ENCODE measurements at regions not wholly inside any gene's neighbourhood (a gene's known extent, or its start where the extent isn't known, plus 50 kb on each side); places are given as distances from the start of the nearest gene placed in this dataset.

DNA sequence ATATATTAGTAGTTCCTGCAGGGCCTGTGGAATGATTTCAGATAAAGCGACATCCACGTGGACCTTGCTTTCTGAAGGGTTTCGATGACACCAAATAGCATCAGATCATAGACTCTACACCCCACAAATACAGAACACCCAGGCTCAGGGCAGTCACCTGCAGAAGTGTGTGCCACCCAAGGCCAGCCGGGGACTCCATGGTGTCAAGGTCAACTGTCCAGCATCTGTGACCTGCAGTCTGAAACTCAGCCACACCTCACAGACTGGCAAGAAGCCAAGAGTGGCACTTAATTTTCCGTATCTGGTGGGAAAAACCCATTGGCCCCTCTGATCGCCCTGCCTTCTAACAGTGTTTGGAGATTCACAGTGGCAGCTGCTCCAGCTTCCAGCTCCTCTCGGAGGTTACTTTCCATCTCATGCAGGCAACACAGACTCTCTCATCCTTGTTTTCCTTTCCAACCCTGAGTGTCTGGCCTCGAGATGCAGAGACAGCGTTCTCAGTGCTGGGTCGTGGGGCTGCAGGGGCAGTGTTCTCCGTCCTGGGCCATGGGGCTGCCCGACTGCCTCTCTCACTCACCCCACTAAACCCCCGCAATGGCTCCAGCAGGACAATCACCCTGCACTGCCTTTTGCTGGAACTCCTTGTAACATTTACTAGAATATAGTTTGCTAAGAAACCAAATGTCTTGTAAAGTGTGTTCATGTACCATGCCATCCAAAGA is 221.9 kb downstream of the IRX2 start:
- H3K4me2 ChIP-seq (ENCODE audit: low read length) = no peak overlapping the region
- no peaks in the 10 kb centered on the region for H3K27me3 ChIP-seq (ENCODE audit: control insufficient read depth, low read length)
- no peaks in the 10 kb centered on the region for H3F3A ChIP-seq (ENCODE audit: control insufficient read depth, insufficient read depth)
- H3K27ac ChIP-seq (ENCODE audit: low read depth, low read length) = no peak overlapping the region
- H3K79me2 ChIP-seq (ENCODE audit: control insufficient read depth, low read length) = no peaks in the 10 kb centered on the region
- TF ChIP-seq EZH2phosphoT487 (IDR thresholded peaks at IDR 0.05; ENCODE audit: borderline replicate concordance, low read length) = no peak
- TF ChIP-seq, protein P1, sequence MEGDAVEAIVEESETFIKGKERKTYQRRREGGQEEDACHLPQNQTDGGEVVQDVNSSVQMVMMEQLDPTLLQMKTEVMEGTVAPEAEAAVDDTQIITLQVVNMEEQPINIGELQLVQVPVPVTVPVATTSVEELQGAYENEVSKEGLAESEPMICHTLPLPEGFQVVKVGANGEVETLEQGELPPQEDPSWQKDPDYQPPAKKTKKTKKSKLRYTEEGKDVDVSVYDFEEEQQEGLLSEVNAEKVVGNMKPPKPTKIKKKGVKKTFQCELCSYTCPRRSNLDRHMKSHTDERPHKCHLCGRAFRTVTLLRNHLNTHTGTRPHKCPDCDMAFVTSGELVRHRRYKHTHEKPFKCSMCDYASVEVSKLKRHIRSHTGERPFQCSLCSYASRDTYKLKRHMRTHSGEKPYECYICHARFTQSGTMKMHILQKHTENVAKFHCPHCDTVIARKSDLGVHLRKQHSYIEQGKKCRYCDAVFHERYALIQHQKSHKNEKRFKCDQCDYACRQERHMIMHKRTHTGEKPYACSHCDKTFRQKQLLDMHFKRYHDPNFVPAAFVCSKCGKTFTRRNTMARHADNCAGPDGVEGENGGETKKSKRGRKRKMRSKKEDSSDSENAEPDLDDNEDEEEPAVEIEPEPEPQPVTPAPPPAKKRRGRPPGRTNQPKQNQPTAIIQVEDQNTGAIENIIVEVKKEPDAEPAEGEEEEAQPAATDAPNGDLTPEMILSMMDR (IDR thresholded peaks at IDR 0.05; ENCODE audit: low read depth, low read length, poor library complexity, severe bottlenecking) = no peak
- H3K4me1 ChIP-seq (ENCODE audit: control insufficient read depth, low read length) = no peaks in the 10 kb centered on the region
- no peaks in the 10 kb centered on the region for H3K36me3 ChIP-seq (ENCODE audit: control insufficient read depth, low read length)
- no peak overlapping the region for H3K4me3 ChIP-seq (ENCODE audit: low read length)
- H4K20me1 ChIP-seq (ENCODE audit: control insufficient read depth, insufficient read depth, low read depth, low read length) = no peaks in the 10 kb centered on the region
- peaks cover 5% of the 10 kb centered on the region; the same call in 1 of the 2 replicates for H3K9me3 ChIP-seq (ENCODE audit: control insufficient read depth, insufficient read depth, low read length)
- H3K9me2 ChIP-seq (replicated peaks; ENCODE audit: control insufficient read depth, low read length) = no peaks in the 10 kb centered on the region

DNA sequence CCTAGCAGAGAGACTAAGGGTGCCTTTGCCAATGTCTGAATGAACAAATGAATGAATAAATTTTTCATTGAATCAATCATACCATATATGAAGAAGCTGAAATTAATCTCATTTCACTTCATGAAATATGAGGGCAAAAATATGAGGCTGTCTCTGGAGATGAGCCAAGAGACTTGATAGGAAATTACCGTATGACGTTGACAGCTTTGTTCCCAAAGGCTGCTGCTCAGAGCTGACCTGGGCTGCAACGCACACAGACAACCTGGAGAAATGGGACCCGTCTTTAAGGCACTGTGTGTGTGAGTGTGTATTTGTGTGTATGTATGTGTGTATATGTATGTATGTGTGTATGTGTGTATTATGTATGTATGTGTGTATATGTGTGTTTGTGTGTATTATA is 226.1 kb downstream of the IRX2 start:
- H3K4me2 ChIP-seq (ENCODE audit: low read length) = no peak overlapping the region
- H3F3A ChIP-seq (ENCODE audit: control insufficient read depth, insufficient read depth) = no peaks in the 10 kb centered on the region
- H3K4me1 ChIP-seq (ENCODE audit: control insufficient read depth, low read length) = no peaks in the 10 kb centered on the region
- H3K27me3 ChIP-seq (ENCODE audit: control insufficient read depth, low read length) = no peaks in the 10 kb centered on the region
- no peaks in the 10 kb centered on the region for H3K36me3 ChIP-seq (ENCODE audit: control insufficient read depth, low read length)
- no peaks in the 10 kb centered on the region for H4K20me1 ChIP-seq (ENCODE audit: control insufficient read depth, insufficient read depth, low read depth, low read length)
- H3K27ac ChIP-seq (ENCODE audit: low read depth, low read length) = no peak overlapping the region
- no peaks in the 10 kb centered on the region for H3K9me2 ChIP-seq (replicated peaks; ENCODE audit: control insufficient read depth, low read length)
- H3K79me2 ChIP-seq (ENCODE audit: control insufficient read depth, low read length) = no peaks in the 10 kb centered on the region
- no peak overlapping the region for H3K4me3 ChIP-seq (ENCODE audit: low read length)
- peaks cover 11% of the 10 kb centered on the region; the same call in 1 of the 2 replicates for H3K9me3 ChIP-seq (ENCODE audit: control insufficient read depth, insufficient read depth, low read length)
- no peak for TF ChIP-seq EZH2phosphoT487 (IDR thresholded peaks at IDR 0.05; ENCODE audit: borderline replicate concordance, low read length)
- TF ChIP-seq, protein P1 (IDR thresholded peaks at IDR 0.05; ENCODE audit: low read depth, low read length, poor library complexity, severe bottlenecking) = no peak

DNA sequence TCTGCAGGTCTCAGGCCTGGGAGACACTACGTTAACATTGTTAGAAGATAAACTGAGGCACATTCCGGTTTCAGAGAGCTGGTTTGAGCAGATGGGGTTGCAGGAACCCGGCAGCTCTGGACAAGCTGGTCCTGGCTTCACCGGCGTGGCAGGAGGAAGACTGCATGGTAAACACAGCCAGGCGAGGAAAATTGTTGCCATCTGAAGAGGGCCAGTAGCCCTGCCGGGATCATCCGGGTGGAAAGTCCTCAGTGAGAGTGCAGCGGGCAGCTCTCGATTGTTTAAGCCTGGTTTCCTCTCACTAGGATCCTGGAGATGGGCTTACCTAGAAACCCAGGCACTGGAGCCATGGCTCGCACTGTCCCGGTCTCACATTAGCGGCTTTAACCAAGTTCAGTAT is 226.9 kb downstream of the IRX2 start:
- Histone ChIP-seq H4K20me1 (ENCODE audit: control insufficient read depth, insufficient read depth, low read depth, low read length) (no peaks in the 10 kb centered on the region), H3K9me3 (ENCODE audit: control insufficient read depth, insufficient read depth, low read length) (peaks cover 13% of the 10 kb centered on the region; the same call in 1 of the 2 replicates), H3K4me3 (ENCODE audit: low read length) (no peak overlapping the region), H3K27me3 (ENCODE audit: control insufficient read depth, low read length) (no peaks in the 10 kb centered on the region), H3K79me2 (ENCODE audit: control insufficient read depth, low read length) (no peaks in the 10 kb centered on the region), H3K4me1 (ENCODE audit: control insufficient read depth, low read length) (no peaks in the 10 kb centered on the region), H3K27ac (ENCODE audit: low read depth, low read length) (no peak overlapping the region), H3K36me3 (ENCODE audit: control insufficient read depth, low read length) (no peaks in the 10 kb centered on the region), H3K4me2 (ENCODE audit: low read length) (no peak overlapping the region), H3F3A (ENCODE audit: control insufficient read depth, insufficient read depth) (no peaks in the 10 kb centered on the region), H3K9me2 (replicated peaks; ENCODE audit: control insufficient read depth, low read length) (no peaks in the 10 kb centered on the region)
- TF ChIP-seq, protein P1 (IDR thresholded peaks at IDR 0.05; ENCODE audit: low read depth, low read length, poor library complexity, severe bottlenecking) = no peak
- TF ChIP-seq EZH2phosphoT487 (IDR thresholded peaks at IDR 0.05; ENCODE audit: borderline replicate concordance, low read length) = no peak

Measured in DOHH2 (cell line).